ENCODE measurements at regions not wholly inside any gene's neighbourhood (a gene's known extent, or its start where the extent isn't known, plus 50 kb on each side); places are given as distances from the start of the nearest gene placed in this dataset.

DNA sequence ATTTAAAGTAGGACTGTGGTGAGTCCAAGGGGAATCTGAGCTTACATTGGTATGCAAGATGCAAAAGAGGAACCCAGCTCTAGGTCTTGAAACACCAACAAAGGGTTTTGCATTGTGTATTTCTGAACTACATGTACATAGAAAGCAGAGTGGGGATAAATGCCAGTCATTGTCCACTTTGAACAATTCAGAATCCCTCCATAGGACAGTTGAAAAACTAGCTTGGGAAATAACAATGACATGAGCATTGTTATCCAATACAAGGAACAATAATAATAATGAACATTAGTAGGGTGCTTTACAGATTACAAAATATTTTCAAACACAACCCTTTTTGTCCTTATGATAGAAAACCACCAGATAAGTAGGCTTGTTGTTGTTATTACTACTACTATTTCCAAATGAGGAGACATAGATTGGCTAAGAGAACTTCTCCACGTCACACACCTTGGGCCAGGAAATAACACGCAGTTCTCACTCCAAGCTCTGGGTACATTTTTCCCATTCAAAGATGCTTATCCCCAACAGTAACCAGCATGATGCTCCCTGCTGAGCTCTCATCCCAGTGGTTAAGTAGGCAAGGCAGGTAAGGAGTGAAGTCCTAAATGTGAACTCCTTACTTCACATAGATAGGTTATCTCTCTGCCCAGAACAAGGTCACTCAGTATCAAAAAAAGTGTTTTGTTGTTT, 51.7 kb upstream of the RASSF8 start:
- H3K9me3 Mint-ChIP-seq = no peaks in the 10 kb centered on the region
- no peaks in the 10 kb centered on the region for H3K4me1 Mint-ChIP-seq
- no peak overlapping the region for H3K4me3 Mint-ChIP-seq
- H3K27ac Mint-ChIP-seq = no peak overlapping the region
- peaks cover 7% of the 10 kb centered on the region for H3K27me3 Mint-ChIP-seq
- no peaks in the 10 kb centered on the region for H3K36me3 Mint-ChIP-seq

Data from IgD-negative memory B cell (primary cell).